SU-DHL-6 (cell line): ENCODE measurements at regions not wholly inside any gene's neighbourhood (a gene's known extent, or its start where the extent isn't known, plus 50 kb on each side); places are given as distances from the start of the nearest gene placed in this dataset.

Source experiments
- H2AFZ ChIP-seq: fragments of 200-600 bp; sonication (generic); 2 replicates; pipeline ENCODE4 v1.6.1; 2014; ENCODE audit warnings: low read depth, mild to moderate bottlenecking, moderate library complexity, mixed read lengths, antibody characterized with exemption, low read length; ENCODE audit not compliant: severe bottlenecking
- H3F3A ChIP-seq: fragments of 200-600 bp; shearing (Covaris generic); 2 replicates; pipeline ENCODE4 v1.6.0; 2016; ENCODE audit warnings: antibody characterized with exemption, mild to moderate bottlenecking; ENCODE audit not compliant: insufficient read depth
- H3K27ac ChIP-seq: fragments of 200-600 bp; sonication (generic); 2 replicates; pipeline ENCODE4 v1.5.1; 2016; ENCODE audit warnings: low read depth, mild to moderate bottlenecking, low read length, moderate library complexity, mixed read lengths
- H3K27me3 ChIP-seq: fragments of 200-600 bp; sonication (generic), shearing (Covaris generic); 2 replicates; pipeline ENCODE4 v1.6.0; 2014; ENCODE audit warnings: mild to moderate bottlenecking, low read length
- H3K36me3 ChIP-seq: fragments of 200-600 bp; sonication (generic); 2 replicates; pipeline ENCODE4 v1.6.1; 2014; ENCODE audit warnings: mild to moderate bottlenecking, low read length, mixed read lengths
- H3K4me2 ChIP-seq: fragments of 300-600, 200-600 bp; shearing (Covaris generic), sonication (generic); 2 replicates; pipeline ENCODE4 v1.6.0; 2014; ENCODE audit warnings: low read length, low read depth, mild to moderate bottlenecking; ENCODE audit not compliant: poor library complexity, severe bottlenecking
- H3K4me3 ChIP-seq: fragments of 200-600 bp; sonication (generic); 2 replicates; pipeline ENCODE4 v1.5.1; 2014; ENCODE audit warnings: antibody characterized with exemption, low read length, mild to moderate bottlenecking, mixed read lengths; ENCODE audit not compliant: insufficient read depth, poor library complexity, severe bottlenecking
- H3K79me2 ChIP-seq: fragments of 200-600 bp; sonication (generic); 2 replicates; pipeline ENCODE4 v1.6.1; 2014; ENCODE audit warnings: mild to moderate bottlenecking, low read length, moderate library complexity; ENCODE audit not compliant: insufficient read depth
- H3K9ac ChIP-seq: fragments of 200-600 bp; sonication (generic); 2 replicates; pipeline ENCODE4 v1.7.0; 2014; ENCODE audit warnings: mild to moderate bottlenecking, low read length
- H3K9me2 ChIP-seq: fragments of 200-600 bp; sonication (generic); replicated peaks from 2 replicates; pipeline ENCODE4 v1.6.1; 2014; ENCODE audit warnings: low read length; ENCODE audit not compliant: insufficient read depth
- H3K9me3 ChIP-seq: fragments of 200-600 bp; sonication (generic); 2 replicates; pipeline ENCODE4 v1.6.1; 2014; ENCODE audit warnings: low read length, mixed read lengths; ENCODE audit not compliant: insufficient read depth
- H4K20me1 ChIP-seq: fragments of 200-600 bp; sonication (generic); 2 replicates; pipeline ENCODE4 v1.6.1; 2014; ENCODE audit warnings: low read depth, mild to moderate bottlenecking, antibody characterized with exemption, low read length, moderate library complexity, mixed read lengths
- EZH2phosphoT487 ChIP-seq: fragments of 200-600 bp; sonication (generic), shearing (Covaris generic); conservative IDR thresholded peaks from 2 replicates; pipeline ENCODE4 v1.6.1; 2018; ENCODE audit warnings: mild to moderate bottlenecking, antibody characterized with exemption, low read length, moderate library complexity, mixed read lengths
- TF ChIP-seq, protein P1 (sequence below): fragments of 200-600 bp; sonication (generic); IDR thresholded peaks from one replicate; pipeline ENCODE4 v1.5.1; 2017; ENCODE audit warnings: antibody characterized with exemption, mild to moderate bottlenecking, low read length, moderate library complexity; ENCODE audit not compliant: insufficient read depth, poor library complexity, severe bottlenecking

DNA sequence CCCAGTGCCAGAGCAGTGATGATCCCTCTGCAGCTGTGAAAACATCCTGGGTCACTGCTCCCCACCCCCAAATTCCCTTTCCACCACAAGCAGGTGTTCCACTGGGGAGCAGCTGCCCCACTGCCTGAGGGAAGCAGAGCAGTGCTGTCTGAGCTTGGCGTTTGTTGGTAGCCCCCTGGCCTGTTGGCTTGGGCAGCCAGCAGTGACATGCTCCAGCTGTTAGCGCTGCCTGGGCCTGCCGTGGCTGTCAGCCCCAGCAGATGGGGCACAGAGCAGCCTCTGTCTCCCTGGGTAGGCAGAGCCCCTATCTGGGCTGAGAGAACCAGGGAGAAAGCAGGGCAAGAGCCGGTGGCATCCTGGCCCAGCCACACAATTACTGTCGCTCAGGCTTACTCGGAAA, 247.7 kb downstream of the GLI2 start:
- no peak overlapping the region for H3K27ac ChIP-seq
- TF ChIP-seq, protein P1, sequence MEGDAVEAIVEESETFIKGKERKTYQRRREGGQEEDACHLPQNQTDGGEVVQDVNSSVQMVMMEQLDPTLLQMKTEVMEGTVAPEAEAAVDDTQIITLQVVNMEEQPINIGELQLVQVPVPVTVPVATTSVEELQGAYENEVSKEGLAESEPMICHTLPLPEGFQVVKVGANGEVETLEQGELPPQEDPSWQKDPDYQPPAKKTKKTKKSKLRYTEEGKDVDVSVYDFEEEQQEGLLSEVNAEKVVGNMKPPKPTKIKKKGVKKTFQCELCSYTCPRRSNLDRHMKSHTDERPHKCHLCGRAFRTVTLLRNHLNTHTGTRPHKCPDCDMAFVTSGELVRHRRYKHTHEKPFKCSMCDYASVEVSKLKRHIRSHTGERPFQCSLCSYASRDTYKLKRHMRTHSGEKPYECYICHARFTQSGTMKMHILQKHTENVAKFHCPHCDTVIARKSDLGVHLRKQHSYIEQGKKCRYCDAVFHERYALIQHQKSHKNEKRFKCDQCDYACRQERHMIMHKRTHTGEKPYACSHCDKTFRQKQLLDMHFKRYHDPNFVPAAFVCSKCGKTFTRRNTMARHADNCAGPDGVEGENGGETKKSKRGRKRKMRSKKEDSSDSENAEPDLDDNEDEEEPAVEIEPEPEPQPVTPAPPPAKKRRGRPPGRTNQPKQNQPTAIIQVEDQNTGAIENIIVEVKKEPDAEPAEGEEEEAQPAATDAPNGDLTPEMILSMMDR, result no peak
- TF ChIP-seq EZH2phosphoT487, result no peak
- H3K4me3 ChIP-seq, result no peak overlapping the region
- H3K4me2 ChIP-seq, result no peak overlapping the region
- no peaks in the 10 kb centered on the region for H3F3A ChIP-seq
- no peak overlapping the region for H3K9ac ChIP-seq
- H2AFZ ChIP-seq, result no peak overlapping the region
- no peaks in the 10 kb centered on the region for H3K9me2 ChIP-seq
- no peaks in the 10 kb centered on the region for H3K36me3 ChIP-seq
- no peaks in the 10 kb centered on the region for H4K20me1 ChIP-seq
- no peaks in the 10 kb centered on the region for H3K9me3 ChIP-seq
- no peaks in the 10 kb centered on the region for H3K79me2 ChIP-seq
- H3K27me3 ChIP-seq, result no peaks in the 10 kb centered on the region

DNA sequence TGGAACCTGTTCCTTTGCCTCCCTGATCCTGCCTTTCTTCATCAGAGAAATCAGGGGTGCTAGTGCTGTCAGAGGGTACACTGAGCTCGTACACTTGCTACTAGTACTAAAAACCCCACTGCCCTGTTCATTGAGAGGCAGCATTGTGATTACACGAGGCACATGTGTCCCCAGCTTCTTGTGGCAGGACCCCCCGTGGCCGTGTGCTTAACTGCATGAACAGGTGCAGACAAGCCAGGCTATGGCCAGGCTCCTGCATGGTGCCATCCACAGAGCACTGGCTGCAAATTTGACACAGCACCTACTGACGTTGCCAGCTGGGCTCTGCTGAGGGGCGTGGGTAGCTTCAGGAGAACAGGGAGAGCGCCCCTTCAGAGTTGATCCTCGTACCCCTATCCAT, 248.4 kb downstream of the GLI2 start:
- H3K9me2 ChIP-seq, result no peaks in the 10 kb centered on the region
- no peak overlapping the region for H3K4me2 ChIP-seq
- no peak overlapping the region for H3K4me3 ChIP-seq
- no peak overlapping the region for H2AFZ ChIP-seq
- no peak overlapping the region for H3K27ac ChIP-seq
- no peaks in the 10 kb centered on the region for H3K9me3 ChIP-seq
- TF ChIP-seq, protein P1, result no peak
- TF ChIP-seq EZH2phosphoT487, result no peak
- H3K9ac ChIP-seq, result no peak overlapping the region
- H3K27me3 ChIP-seq, result no peaks in the 10 kb centered on the region
- no peaks in the 10 kb centered on the region for H3F3A ChIP-seq
- H3K36me3 ChIP-seq, result no peaks in the 10 kb centered on the region
- H4K20me1 ChIP-seq, result no peaks in the 10 kb centered on the region
- H3K79me2 ChIP-seq, result no peaks in the 10 kb centered on the region

DNA sequence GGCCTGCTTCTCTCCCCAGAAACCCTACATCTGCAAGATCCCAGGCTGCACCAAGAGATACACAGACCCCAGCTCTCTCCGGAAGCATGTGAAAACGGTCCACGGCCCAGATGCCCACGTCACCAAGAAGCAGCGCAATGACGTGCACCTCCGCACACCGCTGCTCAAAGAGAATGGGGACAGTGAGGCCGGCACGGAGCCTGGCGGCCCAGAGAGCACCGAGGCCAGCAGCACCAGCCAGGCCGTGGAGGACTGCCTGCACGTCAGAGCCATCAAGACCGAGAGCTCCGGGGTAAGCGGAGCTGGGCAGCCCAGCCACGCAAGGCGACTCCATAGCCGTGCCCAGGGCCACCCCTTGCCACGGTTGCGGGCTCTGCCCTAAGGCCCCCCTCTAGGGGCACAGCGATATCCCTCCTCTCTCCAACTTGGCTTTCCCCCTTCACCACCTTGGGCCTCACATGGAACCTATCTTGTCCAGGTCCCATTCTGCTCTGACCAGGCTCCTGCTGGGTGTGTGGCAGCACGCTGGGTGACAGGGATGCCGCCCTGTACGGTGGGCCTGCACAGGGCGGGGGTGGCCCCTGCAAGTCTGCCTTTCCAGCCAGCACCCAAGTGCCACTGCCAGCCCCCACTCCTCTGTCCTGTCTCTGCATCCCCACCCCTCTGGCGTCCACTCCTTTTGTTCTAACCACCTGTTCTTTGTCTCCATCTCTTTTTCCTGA, 248.9 kb downstream of the GLI2 start:
- no peaks in the 10 kb centered on the region for H3K9me3 ChIP-seq
- no peak overlapping the region for H3K27ac ChIP-seq
- H2AFZ ChIP-seq, result no peak overlapping the region
- no peak overlapping the region for H3K4me2 ChIP-seq
- no peak overlapping the region for H3K4me3 ChIP-seq
- H3K9me2 ChIP-seq, result no peaks in the 10 kb centered on the region
- H3K27me3 ChIP-seq, result no peaks in the 10 kb centered on the region
- H3F3A ChIP-seq, result no peaks in the 10 kb centered on the region
- H4K20me1 ChIP-seq, result no peaks in the 10 kb centered on the region
- no peaks in the 10 kb centered on the region for H3K36me3 ChIP-seq
- H3K79me2 ChIP-seq, result no peaks in the 10 kb centered on the region
- H3K9ac ChIP-seq, result no peak overlapping the region
- TF ChIP-seq, protein P1, result no peak
- no peak for TF ChIP-seq EZH2phosphoT487
